GM12874 (cell line): ENCODE measurements at regions not wholly inside any gene's neighbourhood (a gene's known extent, or its start where the extent isn't known, plus 50 kb on each side); places are given as distances from the start of the nearest gene placed in this dataset.

Source experiments
- TF ChIP-seq, protein P1 (sequence below): IDR thresholded peaks from 2 replicates; pipeline ENCODE4 v1.5.1; 2011; ENCODE audit warnings: low read depth, mild to moderate bottlenecking, control low read depth, low read length, moderate library complexity; ENCODE audit not compliant: insufficient read depth

DNA sequence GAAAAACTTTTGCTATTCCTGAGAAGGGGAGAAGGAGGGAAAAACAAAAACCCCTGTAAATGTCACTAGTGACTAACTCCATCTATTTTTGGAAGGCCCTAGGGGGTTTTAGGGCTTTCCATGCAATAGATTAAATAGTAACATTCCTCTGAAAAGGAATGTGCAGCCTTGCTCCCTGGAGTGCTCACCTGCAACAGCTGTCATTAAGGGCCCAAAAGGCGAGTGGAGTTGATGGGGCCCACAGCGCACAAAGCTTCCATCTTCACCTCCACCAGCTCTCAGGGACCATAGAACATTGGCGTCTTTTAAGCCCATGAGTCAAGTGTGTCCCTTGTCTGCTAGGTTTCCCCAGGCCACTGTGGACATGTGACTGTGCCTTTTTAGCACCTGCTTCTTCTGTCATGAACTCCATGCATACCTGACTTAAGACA, 58.0 kb upstream of the IL6 start:
- TF ChIP-seq, protein P1, sequence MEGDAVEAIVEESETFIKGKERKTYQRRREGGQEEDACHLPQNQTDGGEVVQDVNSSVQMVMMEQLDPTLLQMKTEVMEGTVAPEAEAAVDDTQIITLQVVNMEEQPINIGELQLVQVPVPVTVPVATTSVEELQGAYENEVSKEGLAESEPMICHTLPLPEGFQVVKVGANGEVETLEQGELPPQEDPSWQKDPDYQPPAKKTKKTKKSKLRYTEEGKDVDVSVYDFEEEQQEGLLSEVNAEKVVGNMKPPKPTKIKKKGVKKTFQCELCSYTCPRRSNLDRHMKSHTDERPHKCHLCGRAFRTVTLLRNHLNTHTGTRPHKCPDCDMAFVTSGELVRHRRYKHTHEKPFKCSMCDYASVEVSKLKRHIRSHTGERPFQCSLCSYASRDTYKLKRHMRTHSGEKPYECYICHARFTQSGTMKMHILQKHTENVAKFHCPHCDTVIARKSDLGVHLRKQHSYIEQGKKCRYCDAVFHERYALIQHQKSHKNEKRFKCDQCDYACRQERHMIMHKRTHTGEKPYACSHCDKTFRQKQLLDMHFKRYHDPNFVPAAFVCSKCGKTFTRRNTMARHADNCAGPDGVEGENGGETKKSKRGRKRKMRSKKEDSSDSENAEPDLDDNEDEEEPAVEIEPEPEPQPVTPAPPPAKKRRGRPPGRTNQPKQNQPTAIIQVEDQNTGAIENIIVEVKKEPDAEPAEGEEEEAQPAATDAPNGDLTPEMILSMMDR, result no peak

DNA sequence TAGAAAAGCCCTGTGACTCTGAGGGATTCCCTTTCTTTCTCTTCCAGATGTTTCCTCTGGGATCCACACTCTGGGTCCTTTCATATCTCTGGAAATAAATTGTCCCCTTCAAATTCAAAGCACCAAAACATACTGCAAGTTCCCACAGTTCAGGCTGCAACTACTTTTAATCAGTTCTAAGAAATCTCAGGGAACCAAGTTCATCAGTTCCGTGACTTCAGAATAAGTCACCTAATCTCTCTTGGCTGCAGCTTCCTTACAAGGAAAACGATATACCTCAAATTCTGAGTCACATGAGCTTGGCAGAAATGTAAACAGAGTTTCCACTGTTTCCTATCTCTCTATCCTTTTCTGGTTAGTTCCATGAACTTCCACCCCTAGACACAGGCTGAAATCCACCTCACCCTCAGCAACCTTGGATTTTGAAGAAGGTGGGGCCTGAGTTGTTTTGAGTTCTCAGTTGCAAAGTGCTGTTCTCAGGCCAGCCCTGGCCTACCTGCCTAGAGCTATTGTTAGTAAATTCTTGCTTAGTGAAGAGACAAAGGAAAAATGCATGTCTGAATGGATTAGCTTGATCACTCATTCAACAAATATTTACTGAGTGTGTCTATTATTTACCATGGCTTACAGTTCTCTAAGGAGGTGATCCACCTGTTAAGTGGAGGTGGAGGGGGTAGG, 59.3 kb upstream of the IL6 start:
- TF ChIP-seq, protein P1, result no peak

DNA sequence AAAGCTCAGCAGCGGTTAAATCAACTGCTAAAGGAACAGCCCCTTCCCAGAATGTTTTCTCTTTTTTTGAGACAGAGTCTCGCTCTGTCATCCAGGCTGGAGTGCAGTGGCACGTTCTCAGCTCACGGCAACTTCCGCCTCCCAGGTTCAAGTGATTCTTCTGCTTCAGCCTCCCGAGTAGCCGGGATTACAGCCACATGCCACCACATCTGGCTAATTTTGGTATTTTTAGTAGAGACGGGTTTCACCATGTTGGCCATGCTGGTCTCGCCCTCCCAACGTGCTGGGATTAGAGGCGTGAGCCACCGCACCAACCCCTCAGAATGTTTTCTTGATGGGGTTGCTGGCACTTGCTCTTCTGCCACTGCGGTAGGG, 59.8 kb upstream of the IL6 start:
- TF ChIP-seq, protein P1, result no peak

DNA sequence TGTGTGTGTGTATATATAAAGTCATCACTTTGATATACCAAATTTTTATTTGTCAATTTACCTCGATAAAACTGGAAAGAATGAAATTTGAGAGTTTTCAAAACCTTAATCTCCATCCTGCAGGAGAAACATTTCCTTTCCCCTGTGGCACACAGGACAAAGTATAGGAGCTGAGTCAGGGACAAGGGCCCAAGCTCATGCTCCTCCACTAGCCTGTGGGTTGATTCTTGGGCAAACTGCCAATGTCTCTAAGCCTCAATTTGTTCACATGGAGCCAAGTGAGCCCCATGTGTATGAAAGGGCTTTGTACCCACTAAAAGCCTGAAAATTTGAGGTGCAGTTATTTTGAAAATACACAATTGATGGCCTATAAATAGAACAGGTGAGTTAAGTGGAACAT, 60.3 kb upstream of the IL6 start:
- TF ChIP-seq, protein P1, result no peak

DNA sequence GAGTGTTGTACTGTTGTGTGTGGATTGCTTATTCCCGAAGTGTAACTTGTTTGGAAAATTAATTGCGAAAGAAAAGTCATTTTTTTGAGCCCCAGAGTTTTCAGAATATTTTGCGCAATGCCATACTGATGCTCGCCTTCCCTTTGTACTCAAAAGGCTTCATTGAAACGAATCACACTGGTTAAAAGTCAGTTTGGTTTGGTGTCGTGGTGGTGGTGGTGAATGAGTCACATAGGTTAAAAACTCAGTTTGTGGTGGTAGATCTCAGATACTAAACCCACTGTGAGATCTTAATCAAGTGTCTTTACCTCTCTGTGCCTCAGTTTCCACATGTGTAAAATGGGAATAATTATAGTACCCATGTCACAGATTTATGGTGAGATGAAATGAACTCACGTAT, 61.1 kb upstream of the IL6 start:
- TF ChIP-seq, protein P1, result no peak

DNA sequence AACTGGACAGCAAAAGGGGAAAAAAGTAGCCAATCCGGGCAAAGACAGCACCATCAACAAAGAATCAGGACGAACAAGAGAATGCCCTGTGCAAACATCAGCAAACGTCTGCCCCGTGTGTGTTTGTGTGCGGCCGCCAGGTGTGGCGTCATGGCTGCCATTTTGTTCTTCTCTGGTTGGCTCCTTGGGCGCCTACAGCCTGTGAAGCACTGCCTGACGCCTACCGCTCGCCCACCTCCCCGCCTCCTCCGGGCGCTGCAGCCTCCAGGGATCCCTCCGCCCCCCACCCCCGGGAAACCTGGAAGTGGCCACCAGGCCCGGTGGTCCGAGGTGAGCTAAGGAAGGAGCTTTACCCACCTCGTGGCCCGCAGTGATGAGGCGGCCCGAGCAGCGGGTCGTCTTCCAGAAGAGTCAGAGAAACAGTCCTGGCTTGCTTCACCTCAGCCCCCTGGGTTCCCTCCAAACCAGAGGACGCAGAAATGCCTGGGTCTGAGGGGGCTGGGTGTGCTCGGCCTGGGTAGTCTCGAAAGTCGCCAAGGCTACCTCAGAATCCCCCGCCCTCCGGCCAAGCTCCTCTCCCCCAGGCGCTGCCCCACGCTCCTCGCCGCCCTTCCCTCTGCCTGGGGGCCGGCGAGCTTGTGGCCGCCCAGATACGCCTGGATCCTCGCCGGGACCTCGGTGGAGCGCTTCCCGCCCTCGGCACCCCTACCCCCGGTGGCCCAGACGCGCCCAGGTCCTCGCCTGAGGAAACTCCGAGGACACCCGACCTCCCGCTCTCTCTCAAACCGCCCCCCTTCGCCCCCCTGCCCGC, 61.8 kb upstream of the IL6 start:
- TF ChIP-seq, protein P1, result no peak

DNA sequence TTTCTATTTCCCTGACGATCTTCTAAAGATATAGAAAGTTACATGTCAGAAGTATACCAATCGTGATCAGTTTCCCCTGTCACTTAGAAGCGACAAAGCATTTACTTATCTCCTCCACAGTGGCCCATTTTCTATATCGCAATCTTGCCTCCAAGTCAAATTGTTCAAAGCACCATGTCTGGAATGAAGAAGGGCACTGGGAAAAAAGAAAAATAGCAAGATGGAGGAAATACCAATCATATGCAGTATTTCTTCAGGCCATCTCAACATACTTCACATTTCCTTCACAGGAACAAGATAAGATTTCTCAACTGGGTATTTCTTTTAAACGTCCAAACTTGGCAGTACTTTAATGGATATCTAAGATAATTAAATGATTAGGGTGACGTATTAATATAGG, 63.3 kb upstream of the IL6 start:
- TF ChIP-seq, protein P1, result no peak
